Middle frontal gyrus (tissue), 1 donor: ENCODE measurements at regions not wholly inside any gene's neighbourhood (a gene's known extent, or its start where the extent isn't known, plus 50 kb on each side); places are given as distances from the start of the nearest gene placed in this dataset.

Experiments
- DNase-seq: peaks from one replicate; pipeline ENCODE4 v3.0.0-alpha.2; 2015; ENCODE audit warnings: low spot score; ENCODE audit errors: extremely low spot score

DNA sequence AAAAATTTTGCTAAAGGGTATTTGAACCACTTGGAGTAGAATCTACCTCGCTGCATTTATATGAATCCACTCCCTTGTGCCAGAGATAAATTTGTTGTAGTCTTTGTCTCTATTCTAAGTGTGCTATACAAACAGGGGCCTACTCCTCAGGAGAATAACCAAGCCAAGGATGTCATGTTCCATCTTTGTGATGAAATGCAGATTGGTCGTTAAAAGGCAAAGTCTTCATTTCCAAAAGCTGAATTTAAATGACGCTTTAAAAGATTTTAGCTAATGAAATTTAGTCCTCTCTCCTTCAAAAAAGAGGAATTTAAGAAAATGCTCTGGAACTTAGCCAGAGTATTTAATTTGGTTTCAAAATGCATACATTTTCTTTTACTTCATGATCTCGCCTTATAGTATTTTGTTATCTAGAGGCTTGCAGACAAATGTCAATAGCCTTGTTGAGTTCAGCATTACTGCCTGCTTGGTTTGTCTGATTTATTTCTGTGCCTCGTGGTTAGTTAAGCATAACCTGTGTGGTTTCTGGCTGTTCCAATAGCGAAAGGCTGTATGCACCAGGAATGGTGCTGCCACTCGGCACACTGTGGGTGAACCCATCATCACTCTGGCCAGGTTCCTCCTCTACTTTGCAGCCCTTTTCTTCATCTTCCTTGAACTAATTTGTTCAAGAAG, 417.6 kb downstream of the ZNF521 start:
- DNase-seq = no peak

DNA sequence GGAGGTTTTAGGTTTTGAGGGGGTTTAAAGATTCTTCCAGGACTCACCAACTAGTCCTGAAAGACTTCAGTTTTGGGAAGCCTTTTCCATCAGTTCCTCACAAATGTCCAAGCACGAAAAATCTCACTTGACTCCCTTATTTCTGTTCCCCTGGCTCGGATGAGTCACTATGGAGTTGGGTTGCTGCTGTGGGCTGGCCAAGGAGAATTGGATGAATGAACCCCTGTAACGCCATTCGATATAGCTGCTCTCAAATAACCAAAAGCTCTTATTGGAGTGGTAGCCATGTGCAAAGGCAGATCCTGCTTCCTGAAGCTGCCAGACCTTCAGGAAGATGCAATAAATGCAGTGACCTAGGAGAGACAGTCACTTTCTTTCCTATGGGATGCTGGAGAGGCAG, 417.0 kb downstream of the ZNF521 start:
- no peak for DNase-seq

DNA sequence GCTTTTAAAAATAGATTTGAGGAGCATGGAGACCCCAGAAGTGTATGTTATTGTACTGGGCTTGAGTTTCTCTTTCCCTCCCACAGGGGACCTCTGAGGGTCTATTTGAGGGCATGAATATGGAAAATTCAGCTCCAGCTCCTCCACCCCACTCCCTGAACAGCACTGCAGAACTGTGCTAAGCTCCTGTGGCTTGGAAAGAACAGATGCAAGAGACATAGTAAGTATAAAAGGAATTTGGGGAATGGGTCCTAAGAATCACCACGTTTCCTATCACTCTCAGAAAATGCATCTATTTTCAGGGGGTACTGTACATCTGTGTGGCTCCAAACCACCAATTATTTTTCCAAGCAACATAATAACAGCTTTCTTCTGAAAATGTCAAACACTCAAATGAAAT, 416.1 kb downstream of the ZNF521 start:
- no peak for DNase-seq

DNA sequence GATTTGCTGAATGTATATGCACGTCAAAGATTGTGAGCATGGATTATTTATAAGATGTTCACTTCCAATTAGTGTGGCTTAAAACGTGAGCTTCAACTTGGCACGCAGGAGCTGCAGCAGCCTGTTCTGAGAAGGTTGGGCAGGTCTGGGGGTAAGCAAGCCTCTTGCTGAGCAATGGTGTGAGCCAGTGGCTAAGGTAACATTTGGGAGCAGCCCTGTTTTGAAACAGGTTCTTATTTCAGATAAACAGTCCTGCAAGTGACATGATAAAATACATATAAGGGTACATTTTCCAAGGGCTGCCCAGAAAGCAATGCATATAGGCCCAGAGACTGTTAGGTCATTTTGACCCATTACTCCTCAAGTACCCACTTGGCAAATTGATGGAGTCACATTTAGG, 415.3 kb downstream of the ZNF521 start:
- DNase-seq = no peak

DNA sequence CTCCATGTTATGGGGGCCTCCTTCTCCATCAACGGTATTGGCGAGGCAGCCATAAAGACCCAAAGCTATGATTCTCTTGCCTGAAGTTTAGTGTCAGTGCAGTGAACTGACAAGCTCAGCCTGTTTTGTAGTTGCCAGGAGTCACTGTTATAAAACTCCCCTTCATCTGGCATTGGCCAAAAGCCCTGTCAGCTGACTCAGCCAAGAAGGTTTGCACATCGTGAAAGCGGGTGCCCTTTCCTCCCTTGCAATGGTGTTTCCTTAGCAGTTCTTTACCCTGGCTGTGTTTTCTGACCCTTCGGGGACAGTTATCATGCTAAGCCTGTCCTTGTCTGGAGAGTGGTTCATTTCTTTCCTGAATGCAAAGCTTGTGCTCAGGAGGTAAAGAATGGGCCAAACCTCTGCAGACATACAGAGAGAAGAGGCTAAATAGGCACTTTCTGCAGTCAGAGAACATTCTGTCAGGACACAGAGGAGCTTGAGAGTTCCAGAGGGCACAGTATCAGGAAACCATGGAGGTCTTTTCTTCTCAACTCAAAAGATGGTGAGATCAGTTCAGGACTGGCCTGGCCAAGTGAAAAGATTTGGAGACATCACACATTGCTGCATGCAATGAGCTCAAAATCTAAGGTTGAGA, 414.2 kb downstream of the ZNF521 start:
- no peak for DNase-seq

DNA sequence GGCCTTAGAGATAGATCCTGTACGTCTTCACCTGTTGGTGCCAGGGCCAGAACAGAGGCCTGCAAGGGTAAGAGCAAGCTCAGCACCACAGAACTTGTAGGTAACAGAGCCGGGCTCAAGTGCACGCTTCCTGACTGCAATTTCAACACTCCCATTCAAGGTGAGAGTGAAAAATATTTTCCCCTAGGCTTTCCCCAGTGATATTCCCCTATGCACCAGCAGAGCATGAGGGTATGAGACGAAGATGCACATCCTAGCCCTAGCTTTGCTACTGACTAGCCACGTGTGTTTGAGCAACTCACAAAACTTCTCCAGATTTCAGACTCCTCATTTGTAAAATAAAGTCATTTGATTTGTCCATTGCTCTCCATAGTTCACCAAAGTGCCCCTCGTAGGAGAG, 411.6 kb downstream of the ZNF521 start:
- DNase-seq = no peak

DNA sequence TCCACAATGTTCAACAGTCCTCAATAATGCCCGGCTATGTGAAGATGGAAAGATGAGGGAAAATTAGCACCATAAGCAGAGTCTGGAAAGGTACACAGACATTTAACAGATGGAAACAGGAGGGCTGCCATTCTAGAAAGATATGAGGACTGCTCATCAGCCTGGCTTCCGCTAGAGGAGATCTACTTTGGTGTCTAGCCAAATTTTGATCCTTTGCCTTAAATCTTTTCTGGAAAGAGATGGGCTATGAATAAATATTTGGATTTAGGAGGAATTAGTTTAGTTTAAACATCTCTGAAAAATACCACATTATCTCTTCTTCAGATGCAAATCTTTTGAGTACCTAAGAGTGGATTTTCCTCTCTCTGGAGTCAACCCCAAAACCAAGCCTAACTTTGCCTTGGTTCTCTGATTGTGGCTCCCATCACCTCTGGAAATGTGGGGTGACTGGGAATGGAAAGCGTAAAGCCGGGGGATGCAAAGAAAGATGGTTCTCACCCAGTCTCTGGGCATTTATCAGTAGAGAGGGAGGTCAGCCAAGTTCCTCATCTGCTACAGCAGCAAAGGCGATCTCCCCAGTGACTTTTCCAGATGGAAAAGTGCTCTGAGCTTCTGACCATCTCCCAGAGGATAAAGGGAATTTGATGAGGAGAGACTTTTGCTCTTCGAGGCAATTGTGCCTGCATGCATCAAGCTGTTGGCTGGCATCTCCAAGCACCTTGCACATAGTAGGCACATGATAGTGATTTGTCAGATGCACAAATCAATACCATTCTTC, 410.6 kb downstream of the ZNF521 start:
- DNase-seq = no peak

DNA sequence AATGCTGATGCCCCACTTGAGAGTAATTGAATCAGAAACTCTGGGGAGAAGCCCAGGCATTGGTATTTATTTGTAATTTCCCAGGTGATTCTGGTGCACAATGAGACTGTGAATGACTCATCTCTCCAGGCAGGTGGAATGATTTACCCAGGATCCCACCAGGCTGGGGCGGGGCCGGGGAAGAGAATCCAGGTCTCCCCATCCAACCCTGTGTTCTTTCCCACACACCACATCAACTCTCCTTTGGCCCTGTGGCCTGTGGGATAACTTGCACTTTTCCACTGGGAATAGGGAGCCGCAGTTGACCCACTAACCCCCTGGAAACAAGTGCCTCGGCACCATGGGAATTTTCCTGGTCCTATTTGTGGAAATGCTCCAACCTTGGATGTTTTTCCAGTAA, 409.8 kb downstream of the ZNF521 start:
- no peak for DNase-seq

DNA sequence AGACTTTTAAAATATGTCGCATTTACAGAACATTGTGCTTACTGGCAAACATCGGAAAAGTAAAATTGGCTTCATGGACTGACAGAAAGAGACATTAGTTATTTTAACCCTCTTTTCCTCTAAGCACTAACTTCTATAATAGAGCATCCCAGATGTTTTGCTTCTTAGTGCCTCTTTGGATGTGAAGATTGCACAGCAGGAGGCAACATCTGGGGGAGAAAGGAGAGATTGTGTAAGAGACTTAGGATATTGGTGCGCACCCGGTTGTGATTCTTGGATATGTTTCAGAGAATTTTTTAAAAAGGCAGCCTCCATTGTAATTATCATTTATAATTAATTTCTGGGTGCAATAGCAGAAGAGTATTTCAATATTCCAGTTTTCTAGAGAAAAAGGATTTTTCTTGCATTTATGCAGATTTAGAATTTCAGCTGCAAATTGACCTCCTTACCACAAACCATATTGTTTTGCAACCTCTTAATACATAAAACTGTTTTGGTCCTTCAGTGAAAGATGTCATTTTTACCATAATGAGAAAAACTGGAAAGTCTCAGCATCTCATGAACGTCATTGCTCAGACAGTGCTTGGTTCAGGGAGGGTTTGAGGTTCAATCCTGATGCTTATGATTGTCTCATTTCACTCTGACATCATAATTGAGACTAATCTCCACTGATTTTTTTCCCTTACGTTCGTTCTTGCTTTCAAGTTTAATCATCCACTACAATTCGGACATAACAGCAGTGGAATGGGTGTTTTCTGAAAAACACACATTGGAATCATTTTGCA, 404.3 kb downstream of the ZNF521 start:
- no peak for DNase-seq

DNA sequence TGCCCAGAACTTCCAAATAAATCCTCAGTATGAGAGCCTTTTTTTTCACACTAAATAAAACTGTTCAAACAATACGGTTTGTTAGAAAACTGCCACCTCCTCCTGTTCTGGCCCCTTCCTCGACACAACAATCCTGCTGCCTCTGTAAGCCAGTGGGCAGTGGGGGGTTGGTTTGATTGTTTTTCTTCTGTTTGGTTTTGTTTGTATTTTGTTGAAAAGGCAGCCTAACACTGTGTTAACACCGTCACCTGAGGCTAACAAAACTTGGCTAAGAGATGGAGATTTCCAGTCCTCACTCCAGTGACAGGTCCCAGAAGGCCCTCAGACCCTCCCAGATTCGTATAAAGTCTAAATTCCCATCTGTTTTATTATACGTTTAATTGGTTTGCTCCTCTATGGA, 402.1 kb downstream of the ZNF521 start:
- DNase-seq = no peak

DNA sequence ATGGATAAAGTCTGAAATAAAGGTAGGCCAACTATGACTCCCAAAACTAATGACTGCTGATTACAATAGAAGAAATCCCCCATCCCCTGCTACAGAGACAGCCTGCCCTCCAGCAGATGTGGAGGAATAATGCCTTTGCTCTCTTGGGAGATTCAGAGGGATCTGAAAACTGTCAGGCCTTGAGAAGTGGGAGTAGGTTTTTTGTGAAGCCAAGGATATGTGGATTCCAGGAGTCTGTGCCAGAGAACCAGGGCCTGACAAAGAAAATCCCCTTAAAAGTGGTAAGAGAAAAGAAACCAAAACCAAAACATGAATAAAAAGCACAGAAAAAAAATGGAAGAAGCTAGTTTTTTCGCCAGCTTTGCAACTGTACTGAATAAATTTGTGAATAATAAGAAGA, 397.6 kb downstream of the ZNF521 start:
- no peak for DNase-seq

DNA sequence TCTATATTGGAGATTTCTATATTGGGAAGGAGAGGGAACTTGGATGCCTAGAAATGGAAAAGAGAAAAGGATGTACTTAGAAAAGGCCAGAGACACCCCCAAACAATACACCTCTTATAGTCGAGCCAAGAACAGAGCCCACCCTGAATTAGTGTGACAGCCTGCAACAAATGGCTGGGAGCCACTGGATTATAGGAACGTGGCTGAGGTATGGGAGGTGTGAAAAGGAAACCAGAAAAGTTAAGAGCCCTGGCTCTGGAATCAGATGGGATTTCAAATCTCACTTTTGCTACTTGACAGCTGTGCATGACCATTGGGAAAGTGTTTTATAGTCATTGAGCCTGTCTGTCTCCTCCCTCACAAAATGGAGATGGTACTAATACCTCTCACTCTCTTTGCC, 394.0 kb downstream of the ZNF521 start:
- no peak for DNase-seq

DNA sequence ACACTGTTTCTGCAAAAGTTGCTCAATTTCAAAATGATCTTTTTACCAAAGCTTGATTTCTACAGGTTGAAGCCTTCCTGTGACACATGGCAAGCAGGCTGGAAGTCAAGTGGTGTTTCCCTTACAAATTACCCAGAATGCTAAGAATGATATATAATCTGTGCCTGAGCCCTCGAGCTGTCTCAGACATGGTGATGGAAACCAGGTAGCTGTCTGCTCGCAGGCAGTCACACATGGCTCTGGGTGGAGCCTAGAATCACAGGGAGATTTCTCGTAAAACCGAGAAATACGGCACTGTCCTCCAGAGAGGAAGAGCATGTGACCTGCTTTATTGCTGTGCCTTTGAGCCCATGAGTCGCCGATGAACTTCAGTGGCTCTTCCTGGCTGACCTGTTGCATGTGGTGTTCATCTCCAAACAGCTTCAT, 392.9 kb downstream of the ZNF521 start:
- no peak for DNase-seq

DNA sequence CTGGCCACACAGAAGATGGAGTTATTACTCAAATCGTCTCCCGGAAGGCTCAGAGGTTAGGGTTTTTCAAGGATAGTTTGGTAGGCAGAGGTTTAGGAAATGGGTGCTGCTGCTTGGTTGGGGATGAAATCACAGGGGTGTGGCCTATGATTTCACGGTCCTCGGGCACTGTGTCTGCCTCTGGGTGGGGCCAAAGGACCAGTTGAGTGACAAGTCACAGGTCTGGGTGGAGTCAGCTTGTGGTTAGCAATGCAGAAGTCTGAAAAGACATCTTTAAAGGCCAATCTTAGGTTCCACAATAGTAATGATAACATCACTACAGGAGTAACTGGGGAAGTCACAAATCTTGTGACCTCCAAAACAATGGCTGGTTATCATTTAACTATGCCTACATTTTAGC, 387.8 kb downstream of the ZNF521 start:
- DNase-seq = no peak

DNA sequence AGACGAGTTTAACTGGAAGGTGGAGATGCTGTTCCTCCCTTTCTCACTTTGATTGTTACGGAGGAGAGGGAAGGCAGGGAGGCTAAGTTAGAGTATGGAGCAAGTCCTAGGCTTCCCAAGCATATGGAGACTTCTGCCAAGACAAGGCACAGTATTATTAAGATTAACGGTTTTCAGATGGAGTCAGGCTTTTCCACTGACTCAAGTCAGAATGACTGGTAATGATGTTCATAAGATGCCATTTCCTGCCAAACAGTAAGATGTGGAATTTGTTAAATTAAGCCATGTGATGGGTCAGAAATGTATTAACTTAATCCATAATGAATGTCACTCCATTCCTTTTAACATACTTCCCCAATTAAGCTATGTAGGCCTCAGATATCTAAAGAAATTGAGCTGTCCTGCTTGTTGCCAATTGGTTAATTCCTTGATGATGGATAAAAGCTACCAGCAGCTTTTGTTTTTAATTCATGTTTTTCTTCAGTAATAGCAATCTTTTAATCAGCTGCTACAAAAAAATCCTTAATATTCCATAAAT, 383.7 kb downstream of the ZNF521 start:
- no peak for DNase-seq

DNA sequence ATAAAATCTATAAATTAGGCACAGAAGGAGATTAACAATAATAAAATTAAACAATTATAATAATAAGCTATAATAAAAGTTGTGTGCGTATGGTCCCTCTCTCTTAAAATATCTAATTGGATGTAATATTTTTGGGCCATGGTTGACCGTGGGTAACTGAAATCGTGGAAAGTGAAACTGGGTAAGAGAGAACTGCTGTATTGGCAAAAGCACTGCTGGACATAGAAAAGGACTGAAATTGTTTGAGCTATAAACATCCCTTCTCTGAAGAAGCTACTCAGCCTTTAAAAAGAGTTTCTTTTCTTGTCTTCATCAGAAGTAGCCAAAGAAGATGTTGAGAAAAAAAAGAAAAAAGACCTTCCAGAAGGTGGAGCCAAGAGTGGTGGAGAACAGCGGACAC, 379.4 kb downstream of the ZNF521 start:
- DNase-seq = no peak

DNA sequence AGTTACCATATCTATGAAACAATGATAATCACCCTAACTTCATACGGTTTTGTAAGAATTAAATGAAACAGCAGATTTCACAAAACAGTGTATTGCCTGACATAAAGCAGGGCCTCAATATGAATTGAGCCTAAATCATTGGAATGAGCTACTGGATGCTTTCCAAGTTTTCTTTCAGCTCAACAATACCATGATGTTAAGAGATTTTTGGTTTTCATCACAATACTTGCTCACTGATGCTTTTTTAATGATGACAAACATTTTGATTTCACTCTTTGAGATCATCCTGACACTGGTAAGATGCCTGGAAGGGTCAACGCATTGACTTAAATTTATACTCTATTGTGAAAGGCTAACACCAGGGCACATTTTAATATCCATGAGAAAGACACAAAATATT, 377.5 kb downstream of the ZNF521 start:
- no peak for DNase-seq

DNA sequence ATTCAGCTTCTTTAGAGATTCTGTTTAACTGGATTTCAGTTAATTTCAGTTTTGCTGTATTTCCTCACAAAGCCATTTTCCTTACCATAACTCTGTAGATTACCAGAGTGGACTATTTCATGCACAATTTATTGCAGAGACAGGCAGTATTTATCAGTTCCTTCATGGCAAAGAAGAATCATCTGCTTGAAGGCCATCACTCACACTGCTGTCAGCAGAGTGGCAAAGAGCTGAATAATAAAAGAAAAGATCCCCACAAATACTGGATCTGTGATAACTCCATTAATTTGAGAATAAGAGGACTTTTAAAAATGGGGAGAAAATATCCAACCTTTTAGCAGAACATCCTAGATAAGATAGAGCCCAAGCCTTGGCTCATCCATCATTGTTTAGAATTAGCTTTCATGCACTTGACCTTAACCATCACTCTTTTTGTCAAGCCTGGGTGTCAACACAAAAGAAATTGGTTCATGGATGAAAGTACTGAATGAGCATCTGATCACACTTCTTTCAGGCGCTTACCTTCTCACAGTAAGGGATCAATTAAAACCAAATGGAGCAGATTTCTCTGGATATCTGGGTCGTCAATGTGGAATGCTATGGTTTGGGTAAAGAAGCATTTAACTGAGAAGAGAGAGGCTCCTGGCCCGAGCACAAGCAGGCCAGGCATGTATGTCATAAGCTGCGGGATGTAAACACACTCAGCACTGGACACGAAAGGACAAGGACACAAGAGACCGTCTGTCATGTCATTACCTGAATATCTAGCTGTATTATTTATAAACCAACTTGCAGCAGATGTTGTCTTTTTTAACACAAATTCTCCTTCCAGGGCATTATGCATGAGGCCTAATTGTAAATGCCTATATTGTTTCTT, 376.2 kb downstream of the ZNF521 start:
- no peak for DNase-seq

DNA sequence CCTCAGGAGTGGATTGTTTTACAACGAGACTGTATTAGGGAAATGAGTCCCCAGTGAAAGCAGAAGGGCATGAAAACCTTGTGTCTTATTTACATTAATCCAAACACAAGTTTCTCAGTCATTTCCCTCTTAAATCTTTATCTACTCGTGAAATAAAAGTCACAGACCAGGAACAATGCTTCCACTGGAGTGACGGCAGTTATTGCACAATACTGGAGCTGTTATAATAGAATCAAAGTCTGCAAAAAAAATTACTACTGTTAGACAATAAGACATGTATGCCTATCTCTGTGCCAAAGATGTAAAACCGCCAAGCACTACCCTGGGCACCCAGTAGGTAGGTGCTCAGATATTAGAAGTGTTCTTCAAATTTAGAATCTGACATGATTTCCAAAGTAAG, 375.5 kb downstream of the ZNF521 start:
- no peak for DNase-seq

DNA sequence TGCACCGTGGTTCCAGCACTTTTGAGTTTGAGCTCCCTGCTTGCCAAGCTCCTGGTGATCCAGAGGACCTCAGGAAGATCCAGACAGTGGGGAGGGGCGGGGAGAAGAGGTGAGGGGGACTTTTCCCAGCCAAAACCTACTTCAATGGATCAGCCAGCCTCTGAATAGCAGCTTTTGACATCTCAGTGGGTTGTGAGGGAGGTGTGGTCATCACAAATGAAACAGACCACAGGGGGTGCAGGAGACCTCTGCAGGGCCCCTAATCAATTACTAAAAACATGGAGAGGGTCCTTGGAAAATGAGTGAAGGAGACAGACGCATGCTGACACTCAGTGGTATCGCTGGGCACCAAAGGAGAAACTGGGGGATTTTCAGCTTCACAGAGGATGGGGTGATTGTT, 372.7 kb downstream of the ZNF521 start:
- DNase-seq = no peak

DNA sequence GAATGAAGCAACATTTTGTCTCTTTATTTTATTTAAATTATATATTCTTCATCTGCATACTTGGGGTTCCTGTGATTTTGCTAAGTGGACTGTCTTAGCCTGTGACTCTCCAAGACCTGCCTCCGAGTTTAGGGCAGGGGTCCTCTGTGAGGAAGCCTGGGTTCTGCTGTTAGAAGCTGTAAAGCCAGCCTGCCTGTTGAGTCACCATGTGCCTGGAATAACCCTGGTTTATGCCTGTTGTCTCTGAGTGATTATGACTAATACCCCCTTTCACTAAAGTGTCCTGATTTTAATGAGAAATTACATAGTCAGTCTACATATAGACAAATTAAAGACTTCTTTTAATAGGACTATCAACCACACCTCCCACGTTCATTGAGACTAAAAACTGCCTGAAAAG, 369.1 kb downstream of the ZNF521 start:
- DNase-seq = no peak
